Activated CD8-positive, alpha-beta memory T cell treated with anti-CD3 and anti-CD28 coated beads, Interleukin-2, amount 50 U/mL, for 24 hours (primary cell): ENCODE measurements at regions not wholly inside any gene's neighbourhood (a gene's known extent, or its start where the extent isn't known, plus 50 kb on each side); places are given as distances from the start of the nearest gene placed in this dataset.
"Not testable (repeated sequence)": the region's sequence is repeated elsewhere in the genome, so short reads cannot be mapped to it uniquely, and the experiment has no call there.

Experiments
- DNase-seq: peaks from one replicate; pipeline ENCODE4 v3.0.0-alpha.2; 2020; ENCODE audit errors: extremely low read depth

GRCh38 chr6:99141906-99142305 is 194.2 kb upstream of the FBXL4 start:
- DNase-seq: not testable (repeated sequence)

- no peak for DNase-seq
These were observed 190.7 kb upstream of the FBXL4 start for GRCh38 chr6:99138445-99138844.

GRCh38 chr6:99137314-99137713 is 189.6 kb upstream of the FBXL4 start:
- no peak for DNase-seq

GRCh38 chr6:99136488-99136887 is 188.7 kb upstream of the FBXL4 start:
- DNase-seq: no peak

GRCh38 chr6:99132026-99132635 is 184.4 kb upstream of the FBXL4 start:
- no peak for DNase-seq

- DNase-seq: no peak
These were observed 183.4 kb upstream of the FBXL4 start for GRCh38 chr6:99130897-99131873.

GRCh38 chr6:99129835-99130234 is 182.1 kb upstream of the FBXL4 start:
- no peak for DNase-seq

GRCh38 chr6:99121748-99122147 is 174.0 kb upstream of the FBXL4 start:
- DNase-seq: no peak

GRCh38 chr6:99120641-99121040 is 172.9 kb upstream of the FBXL4 start:
- no peak for DNase-seq

- no peak for DNase-seq
These were observed 171.6 kb upstream of the FBXL4 start for GRCh38 chr6:99119109-99120031.

GRCh38 chr6:99114769-99115406 is 167.1 kb upstream of the FBXL4 start:
- DNase-seq: no peak

GRCh38 chr6:99111590-99111989 is 163.8 kb upstream of the FBXL4 start:
- no peak for DNase-seq

GRCh38 chr6:99110029-99110428 is 162.3 kb upstream of the FBXL4 start:
- no peak for DNase-seq

- no peak for DNase-seq
These were observed 156.5 kb upstream of the FBXL4 start for GRCh38 chr6:99104218-99104617.

GRCh38 chr6:99099243-99099642 is 151.5 kb upstream of the FBXL4 start:
- DNase-seq: no peak

GRCh38 chr6:99096170-99096569 is 148.4 kb upstream of the FBXL4 start:
- no peak for DNase-seq

- no peak for DNase-seq
These were observed 145.9 kb upstream of the FBXL4 start for GRCh38 chr6:99093456-99094190.

GRCh38 chr6:99092461-99092860 is 144.7 kb upstream of the FBXL4 start:
- no peak for DNase-seq

GRCh38 chr6:99091985-99092384 is 144.2 kb upstream of the FBXL4 start:
- DNase-seq: no peak

GRCh38 chr6:99080191-99080590 is 132.4 kb upstream of the FBXL4 start:
- DNase-seq: no peak

- no peak for DNase-seq
These were observed 131.3 kb upstream of the FBXL4 start for GRCh38 chr6:99079058-99079457.
